ENCODE measurements at regions not wholly inside any gene's neighbourhood (a gene's known extent, or its start where the extent isn't known, plus 50 kb on each side); places are given as distances from the start of the nearest gene placed in this dataset.
"Not testable (repeated sequence)": the region's sequence is repeated elsewhere in the genome, so short reads cannot be mapped to it uniquely, and the experiment has no call there.

- H3K27me3 ChIP-seq: no peaks in the 10 kb centered on the region
These were observed 792.7 kb downstream of the METTL4 start for GRCh38 chr18:1778496-1779178.

GRCh38 chr18:1779587-1779986 lies 791.7 kb downstream of the METTL4 start:
- H3K4me1 ChIP-seq: no peaks in the 10 kb centered on the region
- no peaks in the 10 kb centered on the region for H3K36me3 ChIP-seq
- no peak for TF ChIP-seq CTCF (IDR thresholded peaks at IDR 0.05)
- no peak for TF ChIP-seq POLR2AphosphoS5 (IDR thresholded peaks at IDR 0.05; ENCODE audit: insufficient read depth in 1 of 2, low read depth in 1 of 2)
- no peak for TF ChIP-seq POLR2A (IDR thresholded peaks at IDR 0.05)
- H3K9me3 ChIP-seq: no peaks in the 10 kb centered on the region
- no peak overlapping the region for H3K4me3 ChIP-seq
- intact Hi-C loops (cut with DNase I): no loop called here
- no peaks in the 10 kb centered on the region for H3K27me3 ChIP-seq
- H3K27ac ChIP-seq: no peak overlapping the region
- no peak for DNase-seq (ENCODE audit: extremely low spot score in 2 of 2)

More at GRCh38 chr18:1778496-1779178, 792.7 kb downstream of the METTL4 start:
- no peaks in the 10 kb centered on the region for H3K36me3 ChIP-seq
- no peak for DNase-seq (ENCODE audit: extremely low spot score in 2 of 2)
- no peak overlapping the region for H3K27ac ChIP-seq
- H3K9me3 ChIP-seq: no peaks in the 10 kb centered on the region
- intact Hi-C loops (cut with DNase I): no loop called here
- no peak overlapping the region for H3K4me3 ChIP-seq
- no peaks in the 10 kb centered on the region for H3K4me1 ChIP-seq
- TF ChIP-seq CTCF (IDR thresholded peaks at IDR 0.05) (no peak), POLR2A (IDR thresholded peaks at IDR 0.05) (no peak)

- Histone ChIP-seq H3K4me3 (no peak overlapping the region), H3K9me3 (no peaks in the 10 kb centered on the region), H3K27ac (no peak overlapping the region), H3K36me3 (no peaks in the 10 kb centered on the region), H3K27me3 (no peaks in the 10 kb centered on the region), H3K4me1 (no peaks in the 10 kb centered on the region)
- no peak for DNase-seq (ENCODE audit: extremely low spot score in 2 of 2)
- no peak for TF ChIP-seq POLR2A (IDR thresholded peaks at IDR 0.05)
- TF ChIP-seq POLR2AphosphoS5 (IDR thresholded peaks at IDR 0.05; ENCODE audit: insufficient read depth in 1 of 2, low read depth in 1 of 2): no peak
- TF ChIP-seq CTCF (IDR thresholded peaks at IDR 0.05): no peak
- intact Hi-C loops (cut with DNase I): no loop called here
These were observed 787.2 kb downstream of the METTL4 start for GRCh38 chr18:1784113-1784512.

- H3K9me3 ChIP-seq; intact Hi-C loops (cut with DNase I); H3K36me3 ChIP-seq; DNase-seq (ENCODE audit: extremely low spot score in 2 of 2); H3K27ac ChIP-seq; H3K27me3 ChIP-seq; H3K4me1 ChIP-seq; H3K4me3 ChIP-seq: not testable (repeated sequence)
These were observed 785.3 kb downstream of the METTL4 start for GRCh38 chr18:1785980-1786379.

- Histone ChIP-seq H3K27ac (no peak overlapping the region), H3K9me3 (no peaks in the 10 kb centered on the region), H3K36me3 (no peaks in the 10 kb centered on the region), H3K27me3 (no peaks in the 10 kb centered on the region), H3K4me1 (no peaks in the 10 kb centered on the region), H3K4me3 (no peak overlapping the region)
- no peak for DNase-seq (ENCODE audit: extremely low spot score in 2 of 2)
- intact Hi-C loops (cut with DNase I): no loop called here
- TF ChIP-seq POLR2A (IDR thresholded peaks at IDR 0.05) (no peak), CTCF (IDR thresholded peaks at IDR 0.05) (no peak), POLR2AphosphoS5 (IDR thresholded peaks at IDR 0.05; ENCODE audit: insufficient read depth in 1 of 2, low read depth in 1 of 2) (no peak)
These were observed 774.7 kb downstream of the METTL4 start for GRCh38 chr18:1796636-1797035.
